ENCODE measurements at regions not wholly inside any gene's neighbourhood (a gene's known extent, or its start where the extent isn't known, plus 50 kb on each side); places are given as distances from the start of the nearest gene placed in this dataset.

DNA sequence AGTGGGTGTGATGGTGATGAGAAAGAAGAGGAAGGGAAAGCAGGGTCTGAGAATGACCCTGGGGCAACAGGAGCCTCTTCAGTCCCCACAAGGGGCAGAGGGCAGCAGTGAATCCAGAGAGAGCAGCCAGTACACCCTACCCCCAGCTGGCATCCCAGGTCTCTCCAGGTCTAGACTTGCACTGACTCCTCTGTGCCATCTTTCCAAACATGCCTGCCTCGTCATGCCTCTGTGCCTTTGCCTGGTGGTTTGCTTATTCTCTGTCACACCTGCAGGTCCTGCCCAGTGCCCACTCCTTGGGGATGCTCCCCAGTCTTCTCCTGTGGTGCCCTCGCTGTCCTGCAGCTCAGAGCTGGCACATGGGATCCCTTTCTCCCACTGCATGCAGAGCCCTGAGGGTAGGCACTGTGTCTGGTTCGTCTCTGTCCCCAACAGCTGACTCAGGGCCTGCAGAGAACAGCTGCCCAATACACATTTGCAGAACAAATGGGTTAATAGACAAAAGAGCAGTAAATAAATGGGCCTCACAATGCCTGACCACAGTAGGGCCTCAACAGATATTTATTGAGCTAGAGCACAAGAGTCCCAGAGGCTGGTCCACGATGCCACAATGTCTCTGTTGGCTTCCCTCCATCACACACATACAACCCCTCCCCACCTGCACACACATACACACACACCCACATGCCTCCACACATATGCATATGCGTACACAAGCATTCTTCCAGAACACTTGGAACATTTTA, 89.8 kb downstream of the HS1BP3 start:
- FAIRE-seq (no peak), DNase-seq (ENCODE audit: low read depth in 1 of 2, low spot score in 1 of 2) (no peak), ATAC-seq (no peak)
- no peak overlapping the region for H3K4me2 ChIP-seq
- no peaks in the 10 kb centered on the region for H3K4me1 ChIP-seq
- no peak overlapping the region for H3K27ac ChIP-seq
- ChIA-PET POLR2A (no interaction called here), CTCF (interaction anchor here (0.9 to 1.2 kb wide), 3 partner anchors 16 to 75 kb away, joined by 3 to 4 read pairs (median 3); no protein-coding TSS in a partner anchor)
- no peaks in the 10 kb centered on the region for H3K9me3 ChIP-seq
- 53% methylated on average over 5 of the region's 5 CpGs for WGBS (ENCODE audit: missing lambda C conversion rate)
- no peak overlapping the region for H3K4me3 ChIP-seq
- TF ChIP-seq ZFP36 (IDR thresholded peaks at IDR 0.05; ENCODE audit: borderline replicate concordance, partially characterized antibody) (no peak), GATA3 (IDR thresholded peaks at IDR 0.05; ENCODE audit: borderline replicate concordance) (no peak), TFCP2L1 (CRISPR knock-in tag; IDR thresholded peaks at IDR 0.05) (no peak), MAFK (IDR thresholded peaks at IDR 0.05; ENCODE audit: partially characterized antibody) (no peak), NPAS2 (CRISPR knock-in tag; IDR thresholded peaks at IDR 0.05; ENCODE audit: borderline replicate concordance) (no peak), BHLHE40 (IDR thresholded peaks at IDR 0.05; ENCODE audit: low read depth, low read length) (no peak), RAD21 (conservative IDR thresholded peaks at IDR 0.05 in 1 of 2, IDR thresholded peaks at IDR 0.05 in 1 of 2) (no peak), CBX8 (IDR thresholded peaks at IDR 0.05) (no peak), KDM1A (IDR thresholded peaks at IDR 0.05; ENCODE audit: low read depth) (no peak), CBX2 (IDR thresholded peaks at IDR 0.05; ENCODE audit: borderline replicate concordance, low read depth) (no peak), FOSL2 (IDR thresholded peaks at IDR 0.05) (no peak), FOSL2 (CRISPR knock-in tag; IDR thresholded peaks at IDR 0.05) (no peak), EHMT2 (IDR thresholded peaks at IDR 0.05; ENCODE audit: low read depth) (no peak)
- TF ChIP-seq, protein P1, sequence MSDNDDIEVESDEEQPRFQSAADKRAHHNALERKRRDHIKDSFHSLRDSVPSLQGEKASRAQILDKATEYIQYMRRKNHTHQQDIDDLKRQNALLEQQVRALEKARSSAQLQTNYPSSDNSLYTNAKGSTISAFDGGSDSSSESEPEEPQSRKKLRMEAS (IDR thresholded peaks at IDR 0.05), result no peak
- TF ChIP-seq, protein P2, sequence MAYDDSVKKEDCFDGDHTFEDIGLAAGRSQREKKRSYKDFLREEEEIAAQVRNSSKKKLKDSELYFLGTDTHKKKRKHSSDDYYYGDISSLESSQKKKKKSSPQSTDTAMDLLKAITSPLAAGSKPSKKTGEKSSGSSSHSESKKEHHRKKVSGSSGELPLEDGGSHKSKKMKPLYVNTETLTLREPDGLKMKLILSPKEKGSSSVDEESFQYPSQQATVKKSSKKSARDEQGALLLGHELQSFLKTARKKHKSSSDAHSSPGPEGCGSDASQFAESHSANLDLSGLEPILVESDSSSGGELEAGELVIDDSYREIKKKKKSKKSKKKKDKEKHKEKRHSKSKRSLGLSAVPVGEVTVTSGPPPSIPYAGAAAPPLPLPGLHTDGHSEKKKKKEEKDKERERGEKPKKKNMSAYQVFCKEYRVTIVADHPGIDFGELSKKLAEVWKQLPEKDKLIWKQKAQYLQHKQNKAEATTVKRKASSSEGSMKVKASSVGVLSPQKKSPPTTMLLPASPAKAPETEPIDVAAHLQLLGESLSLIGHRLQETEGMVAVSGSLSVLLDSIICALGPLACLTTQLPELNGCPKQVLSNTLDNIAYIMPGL (CRISPR knock-in tag; IDR thresholded peaks at IDR 0.05; ENCODE audit: borderline replicate concordance), result no peak
- TF ChIP-seq, protein P3, sequence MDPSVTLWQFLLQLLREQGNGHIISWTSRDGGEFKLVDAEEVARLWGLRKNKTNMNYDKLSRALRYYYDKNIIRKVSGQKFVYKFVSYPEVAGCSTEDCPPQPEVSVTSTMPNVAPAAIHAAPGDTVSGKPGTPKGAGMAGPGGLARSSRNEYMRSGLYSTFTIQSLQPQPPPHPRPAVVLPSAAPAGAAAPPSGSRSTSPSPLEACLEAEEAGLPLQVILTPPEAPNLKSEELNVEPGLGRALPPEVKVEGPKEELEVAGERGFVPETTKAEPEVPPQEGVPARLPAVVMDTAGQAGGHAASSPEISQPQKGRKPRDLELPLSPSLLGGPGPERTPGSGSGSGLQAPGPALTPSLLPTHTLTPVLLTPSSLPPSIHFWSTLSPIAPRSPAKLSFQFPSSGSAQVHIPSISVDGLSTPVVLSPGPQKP (IDR thresholded peaks at IDR 0.05; ENCODE audit: low read depth, low read length), result no peak

DNA sequence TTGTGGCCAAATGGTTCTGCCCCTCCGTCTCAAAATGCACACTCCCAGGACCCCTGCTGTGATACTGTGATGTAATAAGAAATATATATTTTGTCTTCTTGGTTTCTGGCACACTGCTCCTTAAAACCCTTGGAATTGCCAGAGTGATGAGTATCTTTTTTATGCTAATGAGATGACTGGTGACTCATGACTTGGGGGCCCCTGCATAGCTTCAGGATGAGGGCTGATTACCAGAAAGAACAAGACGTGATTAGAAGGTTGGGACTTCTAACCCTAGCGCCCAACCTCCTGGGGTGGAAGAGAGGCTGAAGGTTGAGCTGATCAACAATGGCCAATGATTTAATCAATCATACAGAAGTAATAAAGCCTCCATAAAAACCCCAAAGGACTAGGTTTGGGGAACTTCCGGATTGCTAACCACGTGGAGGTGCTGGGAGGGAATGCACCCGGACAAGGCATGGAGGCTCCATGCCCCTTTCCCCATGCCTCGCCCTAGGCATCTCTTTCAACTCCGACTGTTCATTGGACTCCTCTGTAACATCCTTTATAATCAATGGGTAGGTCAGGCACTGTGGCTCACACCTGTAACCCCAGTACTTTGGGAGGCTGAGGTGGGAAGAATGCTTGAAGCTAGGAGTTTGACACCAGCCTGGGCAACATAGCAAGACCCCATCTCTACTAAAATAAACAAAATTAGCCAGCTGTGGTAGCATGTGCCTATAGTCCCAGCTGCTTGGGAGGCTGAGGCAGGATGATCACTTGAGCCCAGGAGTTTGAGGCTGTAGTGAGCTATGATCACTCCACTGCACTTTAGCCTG, 89.1 kb downstream of the HS1BP3 start:
- ChIA-PET CTCF (interaction anchor here (1.0 to 2.7 kb wide), 8 partner anchors 11 to 81 kb away, joined by 3 to 8 read pairs (median 4); no protein-coding TSS in a partner anchor), POLR2A (interaction anchor here (1.3 kb wide), 1 partner anchor 114 kb away, joined by 4 read pairs; no protein-coding TSS in a partner anchor)
- ATAC-seq (no peak), DNase-seq (ENCODE audit: low read depth in 1 of 2, low spot score in 1 of 2) (no peak), FAIRE-seq (no peak)
- Histone ChIP-seq H3K27ac (no peak overlapping the region), H3K4me1 (no peaks in the 10 kb centered on the region), H3K9me3 (no peaks in the 10 kb centered on the region), H3K4me2 (no peak overlapping the region), H3K4me3 (no peak overlapping the region)
- 74% methylated on average over 8 of the region's 8 CpGs for WGBS (ENCODE audit: missing lambda C conversion rate)
- TF ChIP-seq, protein P4, sequence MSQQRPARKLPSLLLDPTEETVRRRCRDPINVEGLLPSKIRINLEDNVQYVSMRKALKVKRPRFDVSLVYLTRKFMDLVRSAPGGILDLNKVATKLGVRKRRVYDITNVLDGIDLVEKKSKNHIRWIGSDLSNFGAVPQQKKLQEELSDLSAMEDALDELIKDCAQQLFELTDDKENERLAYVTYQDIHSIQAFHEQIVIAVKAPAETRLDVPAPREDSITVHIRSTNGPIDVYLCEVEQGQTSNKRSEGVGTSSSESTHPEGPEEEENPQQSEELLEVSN (IDR thresholded peaks at IDR 0.05; ENCODE audit: borderline replicate concordance, low read depth), result no peak
- TF ChIP-seq FOSL2 (IDR thresholded peaks at IDR 0.05) (no peak), FOSL2 (CRISPR knock-in tag; IDR thresholded peaks at IDR 0.05) (peak; percentile 35)

Data from A549 (cell line).